Loucy (cell line): ENCODE measurements at regions not wholly inside any gene's neighbourhood (a gene's known extent, or its start where the extent isn't known, plus 50 kb on each side); places are given as distances from the start of the nearest gene placed in this dataset.

Experiments used
- H2AFZ ChIP-seq: fragments of 200-600 bp; sonication (generic); 2 replicates; pipeline ENCODE4 v1.6.0; 2016; ENCODE audit warnings: antibody characterized with exemption, mild to moderate bottlenecking, low read length, moderate library complexity
- H3F3A ChIP-seq: fragments of 200-600 bp; 2 replicates; pipeline ENCODE4 v1.6.0; 2016; ENCODE audit warnings: antibody characterized with exemption, low read depth, mild to moderate bottlenecking
- H3K27me3 ChIP-seq: fragments of 200-600 bp; sonication (generic); 2 replicates; pipeline ENCODE4 v1.6.1; 2014; ENCODE audit warnings: low read length, mild to moderate bottlenecking; ENCODE audit not compliant: insufficient read depth, poor library complexity, severe bottlenecking
- H3K36me3 ChIP-seq: fragments of 200-600 bp; sonication (generic); 2 replicates; pipeline ENCODE4 v1.6.1; 2016; ENCODE audit warnings: low read length; ENCODE audit not compliant: insufficient read depth
- H3K4me1 ChIP-seq: fragments of 200-600 bp; sonication (generic); 2 replicates; pipeline ENCODE4 v1.5.1; 2014; ENCODE audit warnings: low read length, mild to moderate bottlenecking; ENCODE audit not compliant: insufficient read depth, poor library complexity, severe bottlenecking
- H3K4me2 ChIP-seq: fragments of 200-600 bp; sonication (generic); 2 replicates; pipeline ENCODE4 v1.6.0; 2014; ENCODE audit warnings: antibody characterized with exemption, low read length, low read depth, mild to moderate bottlenecking; ENCODE audit not compliant: poor library complexity, severe bottlenecking
- H3K4me3 ChIP-seq: fragments of 200-600 bp; sonication (generic); 2 replicates; pipeline ENCODE4 v1.5.1; 2014; ENCODE audit warnings: low read length, mild to moderate bottlenecking, mixed read lengths; ENCODE audit not compliant: poor library complexity, severe bottlenecking
- H3K79me2 ChIP-seq: fragments of 200-600 bp; sonication (generic); 2 replicates; pipeline ENCODE4 v1.6.1; 2014; ENCODE audit warnings: low read length; ENCODE audit not compliant: insufficient read depth
- H3K9ac ChIP-seq: fragments of 200-600 bp; sonication (generic); 2 replicates; pipeline ENCODE4 v1.6.0; 2014; ENCODE audit warnings: mild to moderate bottlenecking, low read depth, low read length, moderate library complexity; ENCODE audit not compliant: poor library complexity, severe bottlenecking
- H3K9me2 ChIP-seq: fragments of 200-600 bp; sonication (generic); replicated peaks from 2 replicates; pipeline ENCODE4 v1.6.1; 2016; ENCODE audit warnings: low read depth, low read length, mixed read lengths
- H3K9me3 ChIP-seq: fragments of 200-600 bp; sonication (generic); 2 replicates; pipeline ENCODE4 v1.6.1; 2014; ENCODE audit warnings: mild to moderate bottlenecking, antibody characterized with exemption, low read length, low read depth; ENCODE audit not compliant: insufficient read depth
- H4K20me1 ChIP-seq: fragments of 200-600 bp; sonication (generic); 2 replicates; pipeline ENCODE4 v1.6.0; 2014; ENCODE audit warnings: antibody characterized with exemption, low read length, mild to moderate bottlenecking; ENCODE audit not compliant: insufficient read depth, poor library complexity, severe bottlenecking
- EZH2phosphoT487 ChIP-seq: fragments of 200-600 bp; IDR thresholded peaks from 2 replicates; pipeline ENCODE4 v1.6.1; 2018; ENCODE audit warnings: antibody characterized with exemption, mild to moderate bottlenecking, moderate library complexity, borderline replicate concordance
- TF ChIP-seq, protein P1 (sequence below): fragments of 200-600 bp; sonication (generic); conservative IDR thresholded peaks from 2 replicates; pipeline ENCODE4 v1.5.1; 2014; ENCODE audit warnings: mild to moderate bottlenecking, antibody characterized with exemption, low read length

DNA sequence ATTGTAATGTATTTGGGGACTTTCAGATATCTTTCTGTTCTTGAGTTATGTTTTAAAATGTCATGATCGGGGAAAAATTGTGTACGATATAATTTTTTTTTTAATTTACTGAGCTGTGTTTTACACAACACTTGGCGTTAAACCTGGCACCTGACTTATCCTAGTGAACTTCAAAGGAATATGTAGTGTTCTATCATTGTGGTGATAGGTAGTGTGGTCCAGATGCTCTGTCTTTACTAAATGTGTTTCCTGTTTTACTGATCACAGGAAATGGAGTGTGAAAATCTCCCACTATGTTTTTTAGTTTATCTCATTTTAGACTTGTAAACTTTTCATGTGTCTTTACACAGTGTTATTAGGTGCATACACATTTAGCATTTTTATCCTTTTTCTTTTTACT is 98.0 kb downstream of the SLC5A7 start:
- Histone ChIP-seq H3K4me3 (peak overlapping the region; percentile 40), H3K36me3 (no peaks in the 10 kb centered on the region), H2AFZ (no peak overlapping the region), H3K4me1 (peaks cover 42% of the 10 kb centered on the region), H3K4me2 (peak overlapping the region; percentile 57), H3K9ac (peak overlapping the region; percentile 57), H3F3A (peaks cover 5% of the 10 kb centered on the region), H3K79me2 (no peaks in the 10 kb centered on the region), H3K27me3 (no peaks in the 10 kb centered on the region), H3K9me3 (peaks cover 3% of the 10 kb centered on the region; the same call in 1 of the 2 replicates), H3K9me2 (no peaks in the 10 kb centered on the region), H4K20me1 (no peaks in the 10 kb centered on the region)
- TF ChIP-seq EZH2phosphoT487, result no peak
- TF ChIP-seq, protein P1, sequence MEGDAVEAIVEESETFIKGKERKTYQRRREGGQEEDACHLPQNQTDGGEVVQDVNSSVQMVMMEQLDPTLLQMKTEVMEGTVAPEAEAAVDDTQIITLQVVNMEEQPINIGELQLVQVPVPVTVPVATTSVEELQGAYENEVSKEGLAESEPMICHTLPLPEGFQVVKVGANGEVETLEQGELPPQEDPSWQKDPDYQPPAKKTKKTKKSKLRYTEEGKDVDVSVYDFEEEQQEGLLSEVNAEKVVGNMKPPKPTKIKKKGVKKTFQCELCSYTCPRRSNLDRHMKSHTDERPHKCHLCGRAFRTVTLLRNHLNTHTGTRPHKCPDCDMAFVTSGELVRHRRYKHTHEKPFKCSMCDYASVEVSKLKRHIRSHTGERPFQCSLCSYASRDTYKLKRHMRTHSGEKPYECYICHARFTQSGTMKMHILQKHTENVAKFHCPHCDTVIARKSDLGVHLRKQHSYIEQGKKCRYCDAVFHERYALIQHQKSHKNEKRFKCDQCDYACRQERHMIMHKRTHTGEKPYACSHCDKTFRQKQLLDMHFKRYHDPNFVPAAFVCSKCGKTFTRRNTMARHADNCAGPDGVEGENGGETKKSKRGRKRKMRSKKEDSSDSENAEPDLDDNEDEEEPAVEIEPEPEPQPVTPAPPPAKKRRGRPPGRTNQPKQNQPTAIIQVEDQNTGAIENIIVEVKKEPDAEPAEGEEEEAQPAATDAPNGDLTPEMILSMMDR, result no peak

DNA sequence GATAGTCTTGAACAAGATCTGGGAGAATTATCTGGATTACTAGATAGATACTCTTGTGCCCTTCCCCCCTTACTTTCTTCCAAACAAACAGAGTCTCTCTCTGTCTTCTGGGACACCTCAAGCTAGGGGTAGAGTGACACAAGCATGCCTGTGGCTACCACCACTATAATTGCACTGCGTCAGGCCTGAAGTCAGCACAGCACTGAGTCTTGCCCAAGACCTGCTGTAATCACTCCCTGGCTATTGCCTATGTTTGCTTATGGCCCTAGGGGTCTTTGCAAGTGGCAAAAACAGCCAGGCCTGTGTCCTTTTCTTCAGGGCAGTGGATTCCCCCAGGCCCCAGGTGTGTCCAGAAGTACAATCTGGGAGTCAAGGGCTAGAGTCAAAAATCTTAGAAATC is 106.6 kb downstream of the SLC5A7 start:
- H3K4me2 ChIP-seq, result no peak overlapping the region
- H3K9me2 ChIP-seq, result no peaks in the 10 kb centered on the region
- no peaks in the 10 kb centered on the region for H3K36me3 ChIP-seq
- no peak overlapping the region for H3K9ac ChIP-seq
- no peaks in the 10 kb centered on the region for H3K79me2 ChIP-seq
- H3K9me3 ChIP-seq, result no peaks in the 10 kb centered on the region
- H4K20me1 ChIP-seq, result no peaks in the 10 kb centered on the region
- H3F3A ChIP-seq, result no peaks in the 10 kb centered on the region
- H3K4me1 ChIP-seq, result no peaks in the 10 kb centered on the region
- no peak overlapping the region for H2AFZ ChIP-seq
- H3K4me3 ChIP-seq, result no peak overlapping the region
- H3K27me3 ChIP-seq, result no peaks in the 10 kb centered on the region
- TF ChIP-seq EZH2phosphoT487, result no peak
- TF ChIP-seq, protein P1, result no peak

GRCh38 chr2:108101481-108101880 is 115.2 kb downstream of the SLC5A7 start:
- no peak overlapping the region for H3K9ac ChIP-seq
- H3K27me3 ChIP-seq, result no peaks in the 10 kb centered on the region
- no peaks in the 10 kb centered on the region for H4K20me1 ChIP-seq
- no peak overlapping the region for H3K4me2 ChIP-seq
- H3K79me2 ChIP-seq, result no peaks in the 10 kb centered on the region
- no peaks in the 10 kb centered on the region for H3K36me3 ChIP-seq
- H3F3A ChIP-seq, result no peaks in the 10 kb centered on the region
- no peaks in the 10 kb centered on the region for H3K9me2 ChIP-seq
- no peak for TF ChIP-seq EZH2phosphoT487
- TF ChIP-seq, protein P1, result no peak
- H3K4me3 ChIP-seq, result no peak overlapping the region
- H3K9me3 ChIP-seq, result no peaks in the 10 kb centered on the region
- H3K4me1 ChIP-seq, result peaks cover 4% of the 10 kb centered on the region
- no peak overlapping the region for H2AFZ ChIP-seq
